ENCODE measurements at regions not wholly inside any gene's neighbourhood (a gene's known extent, or its start where the extent isn't known, plus 50 kb on each side); places are given as distances from the start of the nearest gene placed in this dataset.

- TF ChIP-seq, protein P1, sequence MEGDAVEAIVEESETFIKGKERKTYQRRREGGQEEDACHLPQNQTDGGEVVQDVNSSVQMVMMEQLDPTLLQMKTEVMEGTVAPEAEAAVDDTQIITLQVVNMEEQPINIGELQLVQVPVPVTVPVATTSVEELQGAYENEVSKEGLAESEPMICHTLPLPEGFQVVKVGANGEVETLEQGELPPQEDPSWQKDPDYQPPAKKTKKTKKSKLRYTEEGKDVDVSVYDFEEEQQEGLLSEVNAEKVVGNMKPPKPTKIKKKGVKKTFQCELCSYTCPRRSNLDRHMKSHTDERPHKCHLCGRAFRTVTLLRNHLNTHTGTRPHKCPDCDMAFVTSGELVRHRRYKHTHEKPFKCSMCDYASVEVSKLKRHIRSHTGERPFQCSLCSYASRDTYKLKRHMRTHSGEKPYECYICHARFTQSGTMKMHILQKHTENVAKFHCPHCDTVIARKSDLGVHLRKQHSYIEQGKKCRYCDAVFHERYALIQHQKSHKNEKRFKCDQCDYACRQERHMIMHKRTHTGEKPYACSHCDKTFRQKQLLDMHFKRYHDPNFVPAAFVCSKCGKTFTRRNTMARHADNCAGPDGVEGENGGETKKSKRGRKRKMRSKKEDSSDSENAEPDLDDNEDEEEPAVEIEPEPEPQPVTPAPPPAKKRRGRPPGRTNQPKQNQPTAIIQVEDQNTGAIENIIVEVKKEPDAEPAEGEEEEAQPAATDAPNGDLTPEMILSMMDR (conservative IDR thresholded peaks at IDR 0.05; ENCODE audit: low read depth, low read length), result no peak
- TF ChIP-seq MAZ (IDR thresholded peaks at IDR 0.05; ENCODE audit: borderline replicate concordance, low read depth, low read length) (no peak), RAD21 (IDR thresholded peaks at IDR 0.05; ENCODE audit: low read length) (no peak), RFX5 (IDR thresholded peaks at IDR 0.05; ENCODE audit: low read depth, low read length) (no peak), FOS (IDR thresholded peaks at IDR 0.05; ENCODE audit: low read depth, low read length) (no peak), NFE2L2 (IDR thresholded peaks at IDR 0.05; ENCODE audit: low read depth, low read length) (no peak), POLR2A (IDR thresholded peaks at IDR 0.05; ENCODE audit: low read depth, low read length) (no peak), MXI1 (IDR thresholded peaks at IDR 0.05; ENCODE audit: borderline replicate concordance, low read depth, low read length) (no peak), USF2 (IDR thresholded peaks at IDR 0.05; ENCODE audit: low read depth, low read length) (no peak), RCOR1 (IDR thresholded peaks at IDR 0.05; ENCODE audit: insufficient replicate concordance, low read length) (no peak), CHD1 (IDR thresholded peaks at IDR 0.05; ENCODE audit: low read depth, low read length) (no peak), SMC3 (IDR thresholded peaks at IDR 0.05; ENCODE audit: low read depth, low read length) (no peak), BHLHE40 (IDR thresholded peaks at IDR 0.05; ENCODE audit: low read depth, low read length) (no peak)
Measured at GRCh38 chr5:60243713-60244112, 350.2 kb upstream of the PDE4D start.
